GM21367 (cell line): ENCODE measurements at regions not wholly inside any gene's neighbourhood (a gene's known extent, or its start where the extent isn't known, plus 50 kb on each side); places are given as distances from the start of the nearest gene placed in this dataset.
"Not testable (repeated sequence)": the region's sequence is repeated elsewhere in the genome, so short reads cannot be mapped to it uniquely, and the experiment has no call there.

Source experiments
- ATAC-seq: cut with Tn5 transposase; IDR thresholded peaks from one replicate; pipeline ENCODE4 v1.9.1; 2021; ENCODE audit not compliant: unreplicated experiment

DNA sequence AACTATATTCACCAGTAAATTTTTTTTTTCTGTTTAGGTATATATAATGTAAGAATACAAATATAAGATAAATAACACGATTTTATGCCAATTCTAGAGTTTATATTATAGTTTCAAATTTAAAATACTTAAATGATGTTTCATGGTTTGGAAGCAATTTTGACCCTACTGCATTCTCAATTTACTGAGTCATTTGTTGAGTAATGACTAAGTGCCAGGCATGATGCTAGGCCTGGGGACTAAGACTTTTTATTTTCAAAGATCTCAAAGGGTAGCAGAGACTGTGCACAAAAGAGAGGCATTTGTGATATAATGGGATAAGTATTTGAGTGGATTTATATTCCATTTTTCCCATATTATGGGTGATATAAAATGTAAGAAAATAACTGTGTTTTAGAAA, 78.9 kb upstream of the SMIM30 start:
- no peak for ATAC-seq

DNA sequence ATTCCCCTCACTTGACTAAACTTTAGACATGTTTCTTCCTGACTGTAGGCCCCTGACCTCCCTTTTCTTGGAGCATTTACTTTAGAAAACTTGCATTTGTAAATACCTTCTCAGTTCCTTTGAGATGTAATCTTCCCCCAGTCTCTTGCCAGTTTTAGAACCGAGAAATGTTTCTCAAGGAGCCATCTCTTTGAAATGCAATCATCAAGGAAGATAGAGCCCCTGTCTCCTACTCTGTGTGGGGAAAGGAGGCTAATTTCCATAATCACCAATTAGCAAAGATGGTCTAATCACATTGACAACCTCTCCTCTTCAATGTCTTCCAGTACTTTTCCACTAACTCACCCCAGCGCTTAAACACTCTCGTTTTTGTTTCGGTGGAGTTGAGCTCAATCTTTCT, 70.0 kb upstream of the SMIM30 start:
- no peak for ATAC-seq

DNA sequence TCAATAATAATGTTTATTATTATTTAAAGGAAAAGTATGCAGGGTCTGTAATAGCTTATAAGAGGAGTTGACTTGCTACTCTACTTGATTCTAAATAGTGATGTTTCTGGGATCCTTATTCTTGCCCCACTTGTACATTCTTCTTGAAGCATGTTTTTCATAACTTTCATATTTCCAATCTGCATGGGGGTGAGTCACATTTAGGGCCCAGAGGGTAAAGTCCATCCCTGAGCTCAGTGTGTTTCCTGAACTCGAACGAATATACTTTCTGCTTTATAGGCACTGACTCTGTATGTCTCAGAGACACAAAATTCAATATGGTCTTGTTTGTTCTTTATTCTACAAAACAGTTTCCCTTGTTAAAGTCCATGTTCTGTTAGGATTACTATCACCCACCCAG, 61.0 kb upstream of the SMIM30 start:
- ATAC-seq: no peak

DNA sequence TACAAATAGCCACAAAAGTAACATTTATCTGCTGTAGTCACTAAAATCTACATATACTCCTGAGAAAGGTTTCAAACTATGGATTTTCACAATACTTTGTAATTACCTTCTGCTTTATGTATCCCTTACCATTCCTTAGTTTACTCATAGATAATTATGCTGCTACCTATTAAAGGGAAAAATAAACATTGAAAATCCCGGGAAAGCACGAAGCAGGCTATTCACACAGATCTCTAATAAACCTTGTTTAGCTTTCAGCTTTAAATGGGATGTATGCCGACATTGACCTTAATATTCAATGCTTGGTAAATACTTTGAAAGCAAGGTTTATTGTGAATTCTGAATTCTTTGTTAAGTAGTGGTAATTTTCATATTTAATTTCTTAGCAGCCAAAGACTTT, 58.5 kb upstream of the SMIM30 start:
- no peak for ATAC-seq

DNA sequence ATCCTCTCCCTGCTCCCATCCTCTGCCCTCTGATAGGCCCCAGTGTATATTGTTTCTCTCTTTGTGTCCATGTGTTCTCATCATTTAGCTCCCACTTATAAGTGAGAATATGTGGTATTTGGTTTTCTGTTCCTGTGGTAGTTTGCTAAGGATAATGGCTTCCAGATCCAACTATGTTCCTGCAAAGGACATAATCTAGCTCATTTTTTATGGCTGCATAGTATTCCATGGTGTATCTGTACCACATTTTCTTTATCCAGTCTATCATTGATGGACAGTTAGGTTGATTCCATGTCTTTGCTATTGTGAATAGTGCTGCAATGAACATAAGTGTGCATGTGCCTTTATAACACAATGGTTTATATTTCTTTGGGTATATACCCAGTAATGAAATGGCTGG, 57.8 kb upstream of the SMIM30 start:
- ATAC-seq: not testable (repeated sequence)

DNA sequence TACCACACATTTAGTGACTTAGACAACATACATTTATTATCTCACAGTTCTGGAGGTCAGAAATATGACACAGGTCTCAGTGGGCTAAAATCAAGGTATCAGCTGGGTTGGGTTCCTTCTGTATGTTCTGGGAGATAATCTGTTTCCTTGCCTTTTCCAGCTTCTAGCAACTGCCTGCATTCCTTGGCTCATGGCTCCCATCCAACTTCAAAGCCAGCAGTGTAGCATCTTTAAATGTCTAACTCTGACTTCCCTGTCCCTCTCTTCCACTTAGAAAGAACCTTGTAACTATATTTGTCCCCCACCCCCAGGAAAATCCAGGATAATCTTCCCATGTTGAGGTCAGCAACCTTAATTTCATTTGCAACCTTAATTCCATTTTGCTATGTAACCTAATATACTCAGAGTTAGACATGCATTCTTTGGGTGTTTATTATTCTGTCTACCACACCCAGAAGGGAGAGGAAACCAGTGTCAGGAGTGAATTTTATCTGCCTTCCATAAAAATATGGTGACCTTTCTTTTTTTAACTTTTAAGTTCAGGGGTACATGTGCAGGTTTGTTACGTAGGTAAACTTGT, 57.3 kb upstream of the SMIM30 start:
- ATAC-seq: no peak

DNA sequence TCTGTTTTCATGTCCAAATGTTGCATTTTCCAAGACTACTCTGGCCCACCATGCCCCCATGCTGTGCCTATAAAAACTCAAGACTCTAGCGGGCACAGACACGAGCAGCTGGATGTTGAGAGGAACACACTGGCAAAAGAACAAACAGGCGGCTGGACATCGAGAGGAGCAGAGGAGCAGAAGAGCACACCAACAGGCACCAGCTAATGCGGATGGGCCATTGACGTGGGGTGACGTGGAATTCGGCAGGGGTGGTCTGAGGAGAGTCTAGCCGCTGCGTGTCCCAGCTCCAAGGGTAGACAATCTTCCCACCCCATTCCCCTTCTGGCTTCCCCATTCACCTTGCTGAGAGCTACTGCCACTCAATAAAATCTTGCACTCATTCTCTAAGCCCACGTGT, 54.4 kb upstream of the SMIM30 start:
- ATAC-seq: no peak

DNA sequence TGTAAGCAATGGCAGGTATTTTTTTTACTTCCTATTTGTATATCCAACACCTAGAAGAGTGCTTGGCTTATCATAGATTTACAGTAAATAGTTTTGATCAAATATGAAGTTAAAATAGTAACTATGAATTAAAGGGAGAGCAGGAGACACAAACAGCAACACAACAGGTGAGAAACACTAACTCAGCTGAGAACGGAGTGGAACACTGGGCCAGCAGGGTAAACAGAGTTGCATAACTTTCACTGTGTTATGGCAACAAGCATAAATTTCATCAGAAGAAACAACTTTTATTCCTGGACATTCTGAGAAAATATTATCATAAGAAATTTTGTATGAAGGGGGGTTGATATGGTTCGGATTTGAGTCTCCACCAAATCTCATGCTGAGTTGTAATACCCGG, 52.2 kb upstream of the SMIM30 start:
- no peak for ATAC-seq
